ENCODE measurements at regions not wholly inside any gene's neighbourhood (a gene's known extent, or its start where the extent isn't known, plus 50 kb on each side); places are given as distances from the start of the nearest gene placed in this dataset.

DNA sequence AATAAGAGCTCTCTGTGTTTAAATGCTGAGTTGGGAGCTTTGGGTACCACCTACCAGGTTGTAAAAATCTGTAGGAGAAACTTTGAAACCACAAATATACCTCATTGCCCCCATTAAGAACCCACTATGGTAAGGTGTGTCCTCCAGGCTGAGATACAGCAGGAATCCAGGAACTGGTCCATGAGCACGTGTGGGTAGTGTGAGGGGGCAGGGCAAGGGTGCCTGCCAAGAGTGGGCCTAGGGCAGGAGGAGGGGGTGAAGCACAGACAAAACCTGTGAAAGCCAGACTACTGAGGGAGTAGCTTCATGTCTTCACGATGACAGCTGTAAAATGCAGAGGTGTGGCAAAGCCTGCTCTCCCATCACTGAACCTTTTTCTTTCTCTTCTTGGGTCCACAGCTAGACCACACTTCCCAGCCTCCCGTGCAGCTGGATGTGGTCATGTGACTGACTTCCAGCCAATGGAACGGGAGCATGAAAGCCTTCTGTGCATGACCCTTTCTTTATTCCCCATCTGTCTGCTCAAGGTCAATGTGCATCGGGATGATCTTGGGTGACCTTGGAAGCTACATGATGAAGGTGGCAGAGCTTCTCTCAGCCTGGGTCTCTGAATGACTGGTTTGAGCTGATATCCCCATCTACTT, 51.1 kb upstream of the POMGNT2 start:
- TF ChIP-seq, protein P1, sequence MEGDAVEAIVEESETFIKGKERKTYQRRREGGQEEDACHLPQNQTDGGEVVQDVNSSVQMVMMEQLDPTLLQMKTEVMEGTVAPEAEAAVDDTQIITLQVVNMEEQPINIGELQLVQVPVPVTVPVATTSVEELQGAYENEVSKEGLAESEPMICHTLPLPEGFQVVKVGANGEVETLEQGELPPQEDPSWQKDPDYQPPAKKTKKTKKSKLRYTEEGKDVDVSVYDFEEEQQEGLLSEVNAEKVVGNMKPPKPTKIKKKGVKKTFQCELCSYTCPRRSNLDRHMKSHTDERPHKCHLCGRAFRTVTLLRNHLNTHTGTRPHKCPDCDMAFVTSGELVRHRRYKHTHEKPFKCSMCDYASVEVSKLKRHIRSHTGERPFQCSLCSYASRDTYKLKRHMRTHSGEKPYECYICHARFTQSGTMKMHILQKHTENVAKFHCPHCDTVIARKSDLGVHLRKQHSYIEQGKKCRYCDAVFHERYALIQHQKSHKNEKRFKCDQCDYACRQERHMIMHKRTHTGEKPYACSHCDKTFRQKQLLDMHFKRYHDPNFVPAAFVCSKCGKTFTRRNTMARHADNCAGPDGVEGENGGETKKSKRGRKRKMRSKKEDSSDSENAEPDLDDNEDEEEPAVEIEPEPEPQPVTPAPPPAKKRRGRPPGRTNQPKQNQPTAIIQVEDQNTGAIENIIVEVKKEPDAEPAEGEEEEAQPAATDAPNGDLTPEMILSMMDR (IDR thresholded peaks at IDR 0.05; ENCODE audit: low read depth, low read length) = no peak
- no peak for TF ChIP-seq POLR2A (IDR thresholded peaks at IDR 0.05; ENCODE audit: extremely low read depth, insufficient read length)
